HepG2 (cell line): ENCODE measurements at regions not wholly inside any gene's neighbourhood (a gene's known extent, or its start where the extent isn't known, plus 50 kb on each side); places are given as distances from the start of the nearest gene placed in this dataset.

Experiments
- ARNT ChIP-seq: fragments of 450-650 bp; IDR thresholded peaks from 2 replicates; pipeline ENCODE4 v1.6.1; 2017
- GTF2F1 ChIP-seq: fragments of 150-350 bp; IDR thresholded peaks from 2 replicates; pipeline ENCODE4 v1.6.1; 2014; ENCODE audit warnings: low read length
- HDAC2 ChIP-seq: sonication (generic); formaldehyde crosslinking; IDR thresholded peaks from 2 replicates; pipeline ENCODE4 v1.4.0; 2020; ENCODE audit warnings: missing genetic modification reagents
- PCBP1 ChIP-seq: fragments of 200-400 bp; formaldehyde crosslinking; IDR thresholded peaks from 2 replicates; pipeline ENCODE4 v1.6.1; 2017; ENCODE audit warnings: mild to moderate bottlenecking, low read depth, low read length, borderline replicate concordance
- PRDM15 ChIP-seq: sonication (generic); formaldehyde crosslinking; IDR thresholded peaks from 2 replicates; pipeline ENCODE4 v1.4.0; 2020; ENCODE audit warnings: missing genetic modification reagents
- REST ChIP-seq, 2 experiments: IDR thresholded peaks; 2 replicates each; pipeline ENCODE4 v1.6.1; 2011 to 2012; ENCODE audit warnings: low read length in 2 of 2, borderline replicate concordance in 1 of 2, low read depth in 1 of 2, mild to moderate bottlenecking in 1 of 2, moderate library complexity in 1 of 2
- ZNF350 ChIP-seq: sonication (generic); formaldehyde crosslinking; IDR thresholded peaks from 2 replicates; pipeline ENCODE4 v1.4.0; 2020; ENCODE audit warnings: mild to moderate bottlenecking, low read depth, missing genetic modification reagents, borderline replicate concordance
- ZNF572 ChIP-seq: sonication (generic); formaldehyde crosslinking; IDR thresholded peaks from 2 replicates; pipeline ENCODE4 v1.5.1; 2020; ENCODE audit warnings: mild to moderate bottlenecking, missing genetic modification reagents
- ZNF605 ChIP-seq: sonication (generic); formaldehyde crosslinking; IDR thresholded peaks from 2 replicates; pipeline ENCODE4 v1.8.0; 2022; ENCODE audit warnings: mild to moderate bottlenecking, missing genetic modification reagents
- TF ChIP-seq, protein P1 (sequence below): sonication (generic); formaldehyde crosslinking; IDR thresholded peaks from 2 replicates; pipeline ENCODE4 v1.5.0; 2020; ENCODE audit warnings: mild to moderate bottlenecking, missing genetic modification reagents, moderate library complexity
- TF ChIP-seq, protein P2 (sequence below): sonication (generic); formaldehyde crosslinking; IDR thresholded peaks from 2 replicates; pipeline ENCODE4 v1.8.0; 2022; ENCODE audit warnings: low read depth, missing genetic modification reagents

DNA sequence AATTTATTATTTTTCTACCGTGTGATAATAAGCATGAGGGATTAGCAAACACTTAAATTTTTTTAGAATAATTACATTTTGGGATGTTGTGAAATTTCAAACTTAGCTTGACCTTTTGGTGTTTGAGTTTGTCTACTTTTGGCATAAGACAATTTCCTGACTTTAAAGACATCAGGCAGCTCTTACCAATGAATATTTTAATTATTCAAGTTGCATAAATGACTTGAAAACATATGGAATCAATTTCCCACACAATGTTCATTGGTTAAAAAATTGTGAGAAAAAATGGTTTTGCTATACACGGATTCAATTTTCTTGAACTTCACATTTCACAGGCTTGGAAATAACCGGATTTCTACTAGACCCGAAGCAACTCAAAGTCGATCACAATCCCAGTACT is 243.4 kb downstream of the IKZF2 start:
- no peak for TF ChIP-seq ZNF605 (CRISPR knock-in tag)
- no peak for TF ChIP-seq PRDM15 (CRISPR knock-in tag)
- TF ChIP-seq REST (IDR thresholded peaks at IDR 0.05; ENCODE audit: borderline replicate concordance in 1 of 2, low read depth in 1 of 2, low read length in 2 of 2) = no peak
- TF ChIP-seq GTF2F1 = no peak
- TF ChIP-seq ZNF350 (CRISPR knock-in tag) = no peak
- TF ChIP-seq, protein P1, sequence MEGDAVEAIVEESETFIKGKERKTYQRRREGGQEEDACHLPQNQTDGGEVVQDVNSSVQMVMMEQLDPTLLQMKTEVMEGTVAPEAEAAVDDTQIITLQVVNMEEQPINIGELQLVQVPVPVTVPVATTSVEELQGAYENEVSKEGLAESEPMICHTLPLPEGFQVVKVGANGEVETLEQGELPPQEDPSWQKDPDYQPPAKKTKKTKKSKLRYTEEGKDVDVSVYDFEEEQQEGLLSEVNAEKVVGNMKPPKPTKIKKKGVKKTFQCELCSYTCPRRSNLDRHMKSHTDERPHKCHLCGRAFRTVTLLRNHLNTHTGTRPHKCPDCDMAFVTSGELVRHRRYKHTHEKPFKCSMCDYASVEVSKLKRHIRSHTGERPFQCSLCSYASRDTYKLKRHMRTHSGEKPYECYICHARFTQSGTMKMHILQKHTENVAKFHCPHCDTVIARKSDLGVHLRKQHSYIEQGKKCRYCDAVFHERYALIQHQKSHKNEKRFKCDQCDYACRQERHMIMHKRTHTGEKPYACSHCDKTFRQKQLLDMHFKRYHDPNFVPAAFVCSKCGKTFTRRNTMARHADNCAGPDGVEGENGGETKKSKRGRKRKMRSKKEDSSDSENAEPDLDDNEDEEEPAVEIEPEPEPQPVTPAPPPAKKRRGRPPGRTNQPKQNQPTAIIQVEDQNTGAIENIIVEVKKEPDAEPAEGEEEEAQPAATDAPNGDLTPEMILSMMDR (CRISPR knock-in tag) = no peak
- TF ChIP-seq, protein P2, sequence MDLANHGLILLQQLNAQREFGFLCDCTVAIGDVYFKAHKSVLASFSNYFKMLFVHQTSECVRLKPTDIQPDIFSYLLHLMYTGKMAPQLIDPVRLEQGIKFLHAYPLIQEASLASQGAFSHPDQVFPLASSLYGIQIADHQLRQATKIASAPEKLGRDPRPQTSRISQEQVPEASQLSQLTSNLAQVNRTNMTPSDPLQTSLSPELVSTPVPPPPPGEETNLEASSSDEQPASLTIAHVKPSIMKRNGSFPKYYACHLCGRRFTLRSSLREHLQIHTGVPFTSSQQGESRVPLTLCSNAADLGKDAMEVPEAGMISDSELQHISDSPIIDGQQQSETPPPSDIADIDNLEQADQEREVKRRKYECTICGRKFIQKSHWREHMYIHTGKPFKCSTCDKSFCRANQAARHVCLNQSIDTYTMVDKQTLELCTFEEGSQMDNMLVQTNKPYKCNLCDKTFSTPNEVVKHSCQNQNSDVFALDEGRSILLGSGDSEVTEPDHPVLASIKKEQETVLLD = no peak
- no peak for TF ChIP-seq ZNF572
- no peak for TF ChIP-seq ARNT
- no peak for TF ChIP-seq PCBP1
- TF ChIP-seq HDAC2 = no peak
